GM21360 (cell line): ENCODE measurements at regions not wholly inside any gene's neighbourhood (a gene's known extent, or its start where the extent isn't known, plus 50 kb on each side); places are given as distances from the start of the nearest gene placed in this dataset.

ENCODE experiments used
- ATAC-seq: cut with Tn5 transposase; IDR thresholded peaks from one replicate; pipeline ENCODE4 v1.9.1; 2021; ENCODE audit warnings: mild to moderate bottlenecking, moderate library complexity; ENCODE audit not compliant: unreplicated experiment

GRCh38 chr3:161794551-161794950, 297.9 kb downstream of the OTOL1 start:
- ATAC-seq: no peak

GRCh38 chr3:161796312-161796711, 299.7 kb downstream of the OTOL1 start:
- ATAC-seq: no peak

GRCh38 chr3:161796780-161797179, 300.2 kb downstream of the OTOL1 start:
- no peak for ATAC-seq

GRCh38 chr3:161798016-161798415, 301.4 kb downstream of the OTOL1 start:
- ATAC-seq: no peak

- ATAC-seq: no peak
Observed at GRCh38 chr3:161800985-161801559, 304.5 kb downstream of the OTOL1 start.

- ATAC-seq: no peak
Observed at GRCh38 chr3:161818106-161818505, 321.5 kb downstream of the OTOL1 start.

- no peak for ATAC-seq
Observed at GRCh38 chr3:161821591-161821990, 325.0 kb downstream of the OTOL1 start.

GRCh38 chr3:161822291-161822690, 325.7 kb downstream of the OTOL1 start:
- ATAC-seq: no peak

- no peak for ATAC-seq
Observed at GRCh38 chr3:161823910-161824309, 327.3 kb downstream of the OTOL1 start.

- no peak for ATAC-seq
Observed at GRCh38 chr3:161838021-161838420, 341.4 kb downstream of the OTOL1 start.

GRCh38 chr3:161848376-161848775, 351.8 kb downstream of the OTOL1 start:
- no peak for ATAC-seq

GRCh38 chr3:161851941-161852566, 355.4 kb downstream of the OTOL1 start:
- ATAC-seq: peak; percentile 86

GRCh38 chr3:161852744-161853143, 356.1 kb downstream of the OTOL1 start:
- ATAC-seq: no peak

GRCh38 chr3:161854232-161854771, 357.7 kb downstream of the OTOL1 start:
- peak; percentile 75 for ATAC-seq

- ATAC-seq: no peak
Observed at GRCh38 chr3:161859057-161859456, 362.4 kb downstream of the OTOL1 start.

GRCh38 chr3:161859865-161860450, 363.4 kb downstream of the OTOL1 start:
- ATAC-seq: no peak

GRCh38 chr3:161863775-161864174, 367.2 kb downstream of the OTOL1 start:
- no peak for ATAC-seq

GRCh38 chr3:161866176-161866575, 369.6 kb downstream of the OTOL1 start:
- ATAC-seq: no peak

- ATAC-seq: no peak
Observed at GRCh38 chr3:161875483-161875882, 378.9 kb downstream of the OTOL1 start.

GRCh38 chr3:161879470-161879869, 382.9 kb downstream of the OTOL1 start:
- ATAC-seq: no peak

GRCh38 chr3:161884830-161885229, 388.2 kb downstream of the OTOL1 start:
- no peak for ATAC-seq

- ATAC-seq: no peak
Observed at GRCh38 chr3:161890147-161890625, 393.6 kb downstream of the OTOL1 start.
